Stimulated activated CD4-positive, alpha-beta T cell treated with anti-CD3 and anti-CD28 coated beads, Interleukin-2, amount 100 ng/mL, for 48 hours (primary cell): ENCODE measurements at regions not wholly inside any gene's neighbourhood (a gene's known extent, or its start where the extent isn't known, plus 50 kb on each side); places are given as distances from the start of the nearest gene placed in this dataset.
"Not testable (repeated sequence)": the region's sequence is repeated elsewhere in the genome, so short reads cannot be mapped to it uniquely, and the experiment has no call there.

Experiments used
- DNase-seq, 2 donors: peaks; one replicate each; pipeline ENCODE4 v3.0.0-alpha.2; 2020

DNA sequence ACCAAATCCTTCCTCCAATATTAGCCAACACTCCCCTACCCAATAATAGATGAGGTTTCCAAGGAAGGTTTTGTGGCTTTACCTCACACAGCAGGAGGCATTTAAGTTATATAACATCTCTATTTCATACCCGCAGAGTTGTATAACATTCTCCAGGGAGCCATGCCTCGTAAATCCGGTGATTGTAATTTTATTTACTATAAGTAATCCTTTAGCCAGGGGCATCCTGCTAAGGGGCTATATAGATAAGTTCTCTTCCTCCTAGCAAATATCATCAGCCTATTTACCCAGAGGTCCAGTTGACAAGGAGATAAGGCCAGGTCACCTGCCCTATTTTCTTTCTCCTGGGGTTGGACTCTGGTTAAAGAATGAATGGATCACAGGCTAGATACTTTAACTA lies 2051.0 kb downstream of the EFNA5 start:
- no peak for DNase-seq

DNA sequence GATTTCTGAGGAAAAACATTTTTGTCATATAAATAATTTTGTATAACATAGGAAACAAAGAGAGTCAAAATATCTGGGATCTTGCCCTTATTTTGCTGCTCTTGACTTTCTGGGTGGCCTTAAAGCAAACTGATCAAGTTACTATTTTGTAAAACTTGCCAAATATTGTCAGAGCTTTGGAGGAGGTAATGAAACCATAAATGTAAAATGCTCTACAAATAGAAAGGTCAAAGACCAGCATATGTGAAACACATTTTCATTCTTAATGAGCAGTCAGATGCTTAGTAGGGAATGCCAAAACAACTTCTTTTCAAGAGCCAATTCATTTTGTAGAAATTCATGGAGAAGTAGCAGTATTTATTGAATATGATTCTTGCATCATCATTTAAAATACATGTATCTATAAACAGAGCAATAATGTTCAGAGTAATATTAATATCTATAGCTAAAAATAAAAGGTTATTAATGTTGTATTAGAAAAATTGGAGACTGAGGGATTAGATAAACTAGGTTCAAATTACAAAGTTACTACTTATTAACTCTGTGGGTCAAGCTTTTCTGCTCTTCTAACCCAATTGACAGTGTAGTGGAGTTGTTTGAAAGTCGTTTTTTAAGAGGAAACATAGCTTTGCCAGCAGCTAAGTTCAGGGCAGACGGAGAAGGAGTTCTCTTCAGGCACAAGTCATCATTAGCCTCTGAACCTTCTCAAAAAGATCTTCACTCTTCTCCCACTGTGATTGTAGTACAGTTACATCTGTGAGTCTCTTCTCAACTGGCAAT lies 2053.1 kb downstream of the EFNA5 start:
- DNase-seq = no peak

DNA sequence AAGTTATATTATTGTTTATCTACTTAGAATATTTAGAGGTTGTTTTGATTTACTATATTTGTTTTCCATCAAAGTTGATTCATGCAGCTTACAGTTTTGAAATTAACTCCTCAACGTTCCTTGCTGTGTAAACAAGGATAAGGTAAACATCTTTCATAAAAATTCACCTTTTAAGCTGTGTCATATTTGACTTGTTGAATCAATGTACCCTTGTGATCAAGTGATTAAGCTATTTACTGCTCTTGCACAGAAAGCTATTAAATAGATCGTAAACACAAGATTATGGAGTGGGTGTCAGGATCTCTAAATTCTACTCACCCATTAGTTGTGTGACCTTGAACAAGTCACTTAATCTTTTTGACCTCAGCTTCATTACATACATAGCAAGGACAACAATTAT lies 2054.0 kb upstream of the NUDT12 start:
- DNase-seq = no peak

DNA sequence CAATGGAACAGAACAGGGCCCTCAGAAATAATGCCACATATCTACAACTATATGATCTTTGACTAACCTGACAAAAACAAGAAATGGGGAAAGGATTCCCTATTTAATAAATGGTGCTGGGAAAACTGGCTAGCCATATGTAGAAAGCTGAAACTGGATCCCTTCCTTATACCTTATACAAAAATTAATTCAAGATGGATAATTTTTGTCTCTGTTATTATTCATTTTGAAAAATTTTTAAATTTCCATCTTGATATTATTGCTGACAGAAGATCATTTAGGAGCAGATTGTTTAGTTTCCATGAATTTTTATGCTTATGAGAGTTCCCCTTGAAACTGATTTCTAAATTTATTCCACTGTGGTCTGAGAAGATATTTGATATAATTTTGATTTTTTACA lies 2039.8 kb upstream of the NUDT12 start:
- not testable (repeated sequence) for DNase-seq

DNA sequence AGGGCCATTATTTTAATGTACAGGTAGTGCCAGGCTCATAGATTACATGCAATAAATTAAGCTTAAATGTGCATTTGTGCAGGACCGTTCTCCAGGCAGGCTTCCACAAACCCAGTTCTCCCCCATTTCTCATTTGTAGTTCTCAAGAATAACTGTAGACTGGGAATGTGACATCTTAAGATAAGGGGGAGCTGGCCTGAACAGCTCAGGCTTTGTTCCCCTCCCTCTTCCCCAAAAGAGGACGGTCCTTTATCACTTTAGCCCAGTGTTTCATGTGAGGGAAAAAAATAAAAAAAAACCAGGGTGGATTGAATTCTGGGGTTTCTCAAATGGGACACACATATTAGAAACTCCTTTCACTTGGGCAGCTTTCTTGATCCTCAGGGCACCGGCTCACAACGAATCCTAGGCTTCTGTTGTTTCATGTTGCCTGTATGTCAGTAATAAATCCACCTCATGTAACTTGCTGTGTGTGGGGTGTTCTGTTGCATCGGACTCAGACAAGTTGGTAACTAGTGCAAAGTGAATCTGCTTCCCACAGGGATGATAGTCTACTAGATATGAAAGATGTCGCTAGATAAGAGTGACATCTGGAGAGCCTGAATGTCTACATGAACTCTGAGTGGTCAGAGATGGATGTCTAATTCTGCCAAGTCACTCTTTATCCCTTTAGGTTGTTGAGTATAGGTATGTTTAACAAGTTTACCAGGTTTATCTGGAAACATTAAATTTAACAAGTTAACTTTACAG lies 2030.6 kb upstream of the NUDT12 start:
- DNase-seq = no peak

DNA sequence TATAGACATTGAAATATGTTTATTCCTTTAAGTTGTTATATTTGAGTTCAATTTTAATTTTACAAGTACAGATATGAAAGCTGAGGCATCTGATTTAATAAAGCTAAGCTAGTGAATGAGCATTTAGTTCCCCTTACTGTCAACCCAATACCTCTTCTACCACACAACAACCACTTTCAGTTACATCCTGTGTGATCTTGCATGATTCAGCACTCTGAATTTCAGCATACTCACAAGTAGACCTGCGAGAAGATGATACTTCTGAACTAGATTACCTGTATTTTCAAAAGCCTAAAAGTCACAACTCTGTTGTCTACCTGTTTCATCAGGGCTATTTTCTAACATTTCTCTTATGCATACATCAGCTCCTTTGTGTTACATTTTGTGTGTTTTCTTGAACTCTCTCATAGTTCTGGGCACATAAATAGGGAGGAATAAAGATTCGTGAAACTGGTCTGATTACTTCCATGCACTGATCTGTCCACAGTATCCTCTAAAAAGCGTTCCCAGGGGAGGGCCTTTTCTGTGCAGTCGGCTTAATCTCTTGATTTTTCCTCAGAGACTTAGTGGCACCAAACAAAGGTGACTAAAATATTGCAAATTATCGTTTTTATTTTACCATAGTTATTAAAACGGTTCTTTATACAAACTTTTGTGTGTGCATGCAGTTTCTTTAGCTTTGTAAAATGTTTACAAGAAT lies 2025.5 kb upstream of the NUDT12 start:
- no peak for DNase-seq

DNA sequence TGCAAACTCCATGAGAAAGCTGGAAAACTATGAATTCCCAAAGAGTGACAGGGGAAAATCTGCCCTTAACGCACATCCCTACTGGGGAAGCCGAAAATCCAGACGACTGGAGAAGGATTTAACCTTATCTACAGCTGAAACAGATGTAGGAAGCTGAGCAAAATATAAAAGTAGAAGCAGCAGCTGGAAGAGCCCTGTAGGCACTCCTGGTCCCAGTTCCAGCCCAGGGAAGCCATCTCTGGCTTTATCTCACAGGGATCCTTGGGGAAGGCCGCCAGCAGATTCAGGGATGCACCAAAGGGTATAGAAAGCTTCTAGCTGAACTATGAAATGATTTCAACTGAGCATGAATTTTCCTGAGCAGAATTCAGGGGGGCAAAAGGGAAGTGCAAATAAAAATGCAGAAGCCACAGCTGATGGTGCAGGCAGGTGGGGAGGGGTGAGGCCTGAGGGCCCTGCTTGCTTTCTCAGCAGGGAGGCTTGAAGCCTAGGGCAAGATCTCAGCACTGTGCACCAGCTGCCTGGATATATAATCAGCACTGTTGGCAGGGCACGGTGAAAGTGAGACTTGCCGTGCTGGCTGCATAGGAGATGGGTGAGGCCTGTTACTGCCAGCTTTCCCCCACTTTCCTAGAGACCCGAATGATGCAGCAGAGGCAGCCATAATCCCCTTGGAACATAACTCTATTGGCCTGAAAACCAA lies 2019.5 kb upstream of the NUDT12 start:
- no peak for DNase-seq

DNA sequence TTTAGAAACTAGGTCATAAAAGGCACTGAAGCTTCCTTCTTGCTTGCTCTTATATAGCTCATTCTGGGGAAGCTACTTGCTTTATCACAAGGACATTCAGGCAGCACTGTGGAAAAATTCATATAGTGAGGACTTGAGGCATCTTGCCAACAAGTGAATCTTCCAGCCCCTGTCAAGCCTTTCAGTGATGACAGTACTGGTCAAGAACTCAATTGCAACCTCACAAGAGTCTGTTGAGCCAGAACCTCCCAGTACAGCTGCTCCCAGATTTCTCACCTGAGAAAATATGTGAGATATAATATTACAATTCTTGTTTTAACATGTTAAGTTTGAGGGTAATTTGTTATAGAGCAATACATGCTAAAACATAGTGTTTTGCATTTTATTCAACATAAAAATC lies 2011.0 kb upstream of the NUDT12 start:
- DNase-seq = no peak

DNA sequence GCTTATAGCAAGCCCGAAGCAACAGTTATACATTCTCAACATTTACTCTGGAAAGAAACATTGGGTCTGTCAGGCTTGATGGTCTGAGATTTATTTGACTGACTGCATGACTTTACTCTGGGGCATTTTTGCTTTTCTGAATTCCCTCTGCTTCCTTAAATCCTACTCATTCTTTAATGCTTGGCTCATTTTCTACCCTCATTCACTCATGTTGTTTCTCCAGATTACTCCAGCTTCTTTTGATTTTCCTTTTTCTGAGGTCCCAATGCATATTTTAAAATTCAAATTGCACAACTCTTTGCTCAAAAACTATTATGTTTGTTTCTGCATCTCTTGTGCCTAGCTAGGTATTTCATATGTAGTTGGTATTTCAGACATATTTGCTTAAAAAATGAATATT lies 2002.9 kb upstream of the NUDT12 start:
- DNase-seq = no peak

DNA sequence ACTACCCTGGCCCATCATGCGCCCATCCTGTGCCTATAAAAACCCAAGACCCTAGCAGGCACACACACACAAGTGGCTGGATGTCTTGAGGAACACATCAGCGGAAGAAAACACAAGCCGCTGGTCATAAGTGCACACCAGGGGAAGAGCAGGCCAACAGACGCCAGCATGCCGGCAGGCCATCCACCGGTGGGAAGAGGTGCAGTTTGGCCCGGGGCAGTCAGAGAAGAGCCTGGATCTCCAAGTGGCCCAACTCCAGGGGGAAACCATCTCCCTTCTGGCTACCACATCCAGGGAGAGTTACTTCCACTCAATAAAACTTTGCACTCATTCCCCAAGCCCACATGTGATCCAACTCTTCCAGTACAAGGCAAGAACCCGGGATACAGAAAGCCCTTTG lies 2001.3 kb upstream of the NUDT12 start:
- DNase-seq = no peak

DNA sequence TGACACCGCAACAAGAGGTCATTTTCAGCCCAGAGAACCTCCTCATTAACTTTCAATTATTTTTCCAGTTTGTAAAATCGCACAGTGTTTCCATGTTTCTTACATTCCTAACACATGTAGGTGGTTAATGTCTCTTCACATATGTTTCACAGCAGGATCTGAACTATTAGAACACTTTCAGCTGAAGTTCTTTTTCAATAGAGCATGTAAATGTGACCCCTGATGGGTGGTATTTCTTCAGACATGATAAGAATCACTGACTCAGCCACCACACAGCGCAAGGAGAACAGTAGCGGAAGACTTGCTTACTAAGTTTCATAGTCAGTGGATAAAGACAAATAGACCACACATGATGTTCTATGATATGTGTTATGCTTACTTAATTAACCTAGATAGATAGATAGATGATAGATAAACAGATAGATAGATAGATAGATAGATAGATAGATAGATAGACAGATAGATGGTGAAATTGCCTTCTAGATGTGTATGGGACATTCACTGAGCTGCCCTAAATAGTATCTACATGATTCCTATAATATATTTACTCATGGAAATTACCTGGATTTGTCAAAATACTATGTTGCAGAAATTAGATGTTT lies 1992.1 kb upstream of the NUDT12 start:
- DNase-seq = no peak

DNA sequence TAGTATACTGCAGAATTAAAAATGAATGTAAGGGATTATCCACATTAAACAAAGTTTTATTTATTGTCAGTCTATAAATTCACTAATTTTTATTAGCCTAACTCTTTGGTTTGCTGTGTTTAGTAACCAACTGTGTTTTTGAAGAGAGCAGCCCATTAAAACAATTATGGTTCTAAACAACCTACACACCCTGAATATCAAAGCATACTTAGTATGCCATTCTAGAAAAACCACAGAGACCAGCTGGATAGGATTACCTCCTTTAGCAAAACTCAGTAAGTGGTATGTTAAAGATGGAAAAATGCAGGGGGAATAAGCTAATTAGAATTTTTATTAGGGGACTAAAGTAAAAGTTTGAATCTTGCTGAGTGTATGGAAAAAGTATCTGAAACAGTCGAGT lies 1981.7 kb upstream of the NUDT12 start:
- no peak for DNase-seq

DNA sequence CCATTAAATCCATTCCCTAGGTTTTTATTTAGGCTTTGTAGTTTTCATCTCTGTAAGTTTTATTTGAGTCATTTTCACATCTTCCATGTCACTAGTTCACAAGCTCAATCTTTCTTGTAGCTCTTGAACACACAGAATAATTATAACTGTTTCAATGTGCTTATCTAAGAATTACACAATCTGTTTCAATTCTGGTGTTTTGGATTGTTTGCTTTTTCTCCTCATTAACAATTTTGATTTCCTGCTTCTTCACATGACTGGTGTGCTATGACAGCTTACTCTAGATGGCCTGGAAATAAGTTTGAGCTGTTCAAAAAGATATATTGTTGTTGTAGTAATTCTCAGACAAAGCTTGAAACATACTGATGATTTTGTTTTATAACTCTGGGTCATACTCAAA lies 1974.1 kb upstream of the NUDT12 start:
- no peak for DNase-seq

DNA sequence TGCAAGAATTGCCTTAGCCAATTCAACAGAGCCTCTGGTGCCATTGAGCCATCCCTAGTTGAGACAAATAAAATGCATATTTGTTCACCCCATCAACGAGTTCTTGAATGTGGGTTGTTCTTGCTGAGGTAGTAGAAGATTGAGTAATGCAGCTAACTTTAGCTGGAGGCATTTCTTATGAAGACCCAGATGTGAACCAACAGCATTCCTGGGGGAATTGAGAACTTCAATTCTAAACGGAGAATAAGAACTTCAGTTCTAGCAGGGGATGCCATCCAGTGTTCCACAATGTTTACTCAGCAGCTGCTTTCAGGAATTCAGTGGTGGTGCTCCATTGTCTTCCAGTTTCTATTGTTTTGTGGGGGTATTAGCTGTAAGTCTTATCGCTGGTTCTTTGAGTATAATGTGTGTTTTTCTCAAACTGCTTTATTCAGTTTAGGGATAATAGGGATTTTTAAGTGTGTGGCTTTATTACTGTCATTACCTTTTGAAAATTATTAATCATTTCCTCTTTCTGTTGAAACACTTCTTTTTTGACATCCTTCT lies 1968.2 kb upstream of the NUDT12 start:
- DNase-seq = no peak

DNA sequence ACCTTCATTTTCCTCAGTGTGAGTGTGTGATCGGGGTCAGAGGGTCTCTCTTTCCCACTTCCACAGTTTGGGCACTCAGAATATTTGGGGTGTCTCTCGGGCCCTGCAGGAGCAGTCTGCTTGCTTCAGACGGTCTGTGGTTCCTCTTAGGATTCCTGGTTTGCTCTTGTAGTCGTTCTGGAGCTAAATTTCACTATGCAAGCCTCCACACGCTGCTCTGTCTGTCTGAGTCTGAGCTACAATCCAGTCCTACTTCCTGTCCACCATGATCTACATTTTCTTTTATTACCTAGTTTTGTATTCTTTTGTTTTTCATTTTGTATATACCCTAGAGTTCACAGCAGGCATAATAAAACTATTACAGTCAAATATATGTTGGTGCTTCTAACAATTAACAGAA lies 1967.3 kb upstream of the NUDT12 start:
- DNase-seq = no peak

DNA sequence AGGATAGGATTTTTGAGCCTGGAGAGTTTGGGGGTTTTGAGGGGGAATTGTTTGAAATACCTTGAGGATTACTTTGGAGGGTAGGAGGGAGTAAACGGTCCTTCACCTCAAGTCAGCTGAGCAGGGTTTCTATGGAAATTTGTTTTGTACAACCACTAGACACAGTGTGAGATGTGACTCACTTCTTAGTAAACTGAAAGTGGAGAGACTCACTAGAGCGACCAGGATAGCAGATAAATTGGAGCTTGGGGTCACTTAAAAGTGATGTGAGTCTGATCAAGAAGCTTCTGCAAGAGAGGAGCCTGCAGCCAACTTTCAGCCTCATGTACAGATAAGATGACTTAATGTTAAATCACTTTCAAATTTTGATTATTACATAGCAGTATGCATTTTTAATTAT lies 1945.9 kb upstream of the NUDT12 start:
- DNase-seq = no peak

DNA sequence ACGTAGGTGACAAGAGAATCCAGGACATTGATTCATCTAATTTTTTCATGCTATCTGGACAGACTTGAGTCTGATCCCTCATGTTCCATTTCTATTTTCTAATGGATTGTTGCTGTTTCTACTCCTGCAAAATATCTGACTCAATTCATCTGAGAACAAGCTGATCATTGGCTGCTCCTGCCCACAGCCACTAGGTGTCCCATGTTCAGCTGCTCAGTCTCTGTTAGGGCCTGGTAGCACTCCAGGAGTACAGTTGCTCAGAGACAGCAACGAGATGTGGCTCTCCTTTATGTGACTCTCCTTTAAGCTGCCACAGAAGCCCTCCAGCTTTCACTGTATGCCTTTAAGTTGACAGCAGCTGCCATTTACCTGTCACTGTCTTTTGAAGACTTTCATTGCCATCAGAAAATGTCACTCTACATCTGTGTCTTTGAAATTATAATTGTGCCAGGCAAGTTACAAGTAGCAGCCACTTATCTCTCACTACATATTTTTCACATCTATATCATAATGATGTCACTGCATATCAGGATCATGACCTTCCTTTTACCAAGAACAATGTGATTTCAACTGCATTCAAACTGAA lies 1944.2 kb upstream of the NUDT12 start:
- DNase-seq = no peak

DNA sequence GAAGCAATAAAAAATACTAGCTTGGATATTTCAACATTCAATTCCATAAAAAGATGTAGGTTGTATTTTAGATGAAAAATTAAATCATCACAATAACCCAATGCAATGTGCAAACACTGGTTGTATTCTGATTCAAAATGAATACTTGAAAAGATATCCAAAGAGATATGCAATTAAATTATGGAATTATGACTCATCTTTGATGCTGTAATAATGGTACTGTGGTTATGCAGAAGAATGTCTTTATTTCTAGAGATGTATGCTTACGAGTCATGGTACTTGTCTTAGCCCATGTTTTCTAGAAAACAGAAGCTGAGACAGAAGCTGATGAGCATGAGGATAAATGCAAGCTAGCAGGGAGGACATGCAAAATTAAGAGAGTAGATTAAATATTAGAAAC lies 1941.4 kb upstream of the NUDT12 start:
- DNase-seq = no peak

DNA sequence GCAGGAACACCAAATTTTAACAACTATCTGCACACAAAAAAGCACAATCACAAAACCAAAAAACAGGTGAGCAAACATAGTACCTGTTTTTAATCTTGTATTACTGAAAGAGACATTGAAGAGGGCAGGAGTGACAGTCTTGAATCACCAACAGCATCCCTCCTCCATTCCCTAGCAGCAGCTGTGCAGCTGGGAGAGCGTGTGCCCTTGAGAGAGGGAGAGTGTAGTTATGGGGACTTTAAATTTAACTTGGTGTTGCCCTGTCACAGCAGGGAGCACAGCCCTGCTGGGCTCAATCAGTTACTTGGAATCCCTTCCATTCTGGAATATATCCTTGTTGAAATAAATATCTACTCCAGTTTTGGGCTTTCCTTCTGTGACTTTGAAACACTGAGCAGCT lies 1938.7 kb upstream of the NUDT12 start:
- DNase-seq = no peak

DNA sequence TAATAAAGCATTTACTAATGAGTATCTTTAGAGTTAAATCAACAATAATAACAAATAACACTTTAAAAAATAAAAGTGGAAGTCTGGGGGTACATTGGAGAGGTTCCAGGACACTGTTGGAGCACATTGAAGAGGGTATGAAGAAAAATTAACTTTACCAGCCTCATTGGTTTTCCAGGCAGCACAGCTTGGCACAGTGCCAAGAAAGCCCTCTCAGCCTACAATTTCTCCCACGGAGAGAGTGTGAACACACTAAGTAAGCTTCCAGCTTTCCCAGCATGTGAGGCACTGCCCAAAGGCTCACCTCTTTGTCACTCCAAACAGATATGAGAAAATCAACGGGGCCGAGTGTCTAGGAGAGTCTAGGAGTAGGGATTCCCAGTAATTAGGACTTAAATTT lies 1912.8 kb upstream of the NUDT12 start:
- no peak for DNase-seq

DNA sequence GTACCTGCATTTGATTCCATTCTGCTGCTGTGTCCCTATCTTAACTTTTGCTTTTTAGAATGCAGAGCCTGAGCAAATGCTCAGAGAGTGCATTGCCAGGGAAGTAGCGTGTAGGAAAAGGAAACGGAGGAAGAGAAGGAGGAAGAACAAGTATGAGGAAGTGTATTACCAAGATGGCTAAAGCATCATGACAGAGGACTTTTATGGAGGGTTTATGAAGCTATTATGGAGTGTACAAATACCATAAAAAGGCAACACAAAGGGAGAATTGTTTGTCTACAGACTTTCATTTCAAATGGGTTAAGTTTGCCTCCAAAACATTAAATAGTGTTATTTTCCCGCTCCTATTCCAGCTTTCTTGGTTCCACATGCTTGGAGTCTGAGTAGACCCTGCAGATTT lies 1899.8 kb upstream of the NUDT12 start:
- DNase-seq = no peak

DNA sequence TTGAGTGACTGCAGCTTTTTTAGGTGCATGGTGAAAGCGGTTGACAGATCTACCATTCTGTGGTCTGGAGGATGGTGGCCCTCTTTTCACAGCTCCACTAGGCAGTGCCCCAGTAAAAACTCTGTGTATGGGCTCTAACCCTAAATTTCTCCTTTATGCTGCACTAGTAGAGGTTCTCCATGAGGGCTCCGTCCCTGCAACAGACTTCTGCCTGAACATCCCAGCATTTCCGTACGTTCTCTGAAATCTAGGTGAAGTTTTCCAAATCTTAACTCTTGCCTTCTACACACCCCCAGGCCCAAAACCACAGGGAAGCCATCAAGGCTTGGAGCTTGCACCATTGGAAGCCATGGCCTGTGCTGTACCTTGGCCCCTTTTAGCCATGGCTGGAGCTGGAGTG lies 1898.1 kb upstream of the NUDT12 start:
- DNase-seq = no peak
